ENCODE measurements at regions not wholly inside any gene's neighbourhood (a gene's known extent, or its start where the extent isn't known, plus 50 kb on each side); places are given as distances from the start of the nearest gene placed in this dataset.

GRCh38 chr13:106182404-106182803, 353.1 kb downstream of the EFNB2 start:
- no peak for DNase-seq
- TF ChIP-seq POLR2A (IDR thresholded peaks at IDR 0.05) (no peak), CTCF (IDR thresholded peaks at IDR 0.05) (no peak)
- no peaks in the 10 kb centered on the region for H3K27me3 ChIP-seq
- H3K36me3 ChIP-seq: no peaks in the 10 kb centered on the region
- WGBS, 2 donors: 73% methylated on average over 6 of the region's 6 CpGs
- no peak overlapping the region for H3K27ac ChIP-seq
- no peaks in the 10 kb centered on the region for H3K4me1 ChIP-seq
- no peak overlapping the region for H3K4me3 ChIP-seq (replicated peaks in 1 of 3)
- no peaks in the 10 kb centered on the region for H3K9me3 ChIP-seq
- intact Hi-C loops (cut with DNase I): no loop called here

GRCh38 chr13:106178816-106179215, 356.6 kb downstream of the EFNB2 start:
- Histone ChIP-seq H3K27ac (no peak overlapping the region), H3K9me3 (no peaks in the 10 kb centered on the region), H3K4me1 (no peaks in the 10 kb centered on the region), H3K36me3 (no peaks in the 10 kb centered on the region), H3K4me3 (replicated peaks in 1 of 3) (no peak overlapping the region), H3K27me3 (no peaks in the 10 kb centered on the region)
- WGBS, 2 donors: 73 to 96% methylated on average over 3 of the region's 3 CpGs
- DNase-seq: no peak
- no peak for TF ChIP-seq CTCF (IDR thresholded peaks at IDR 0.05)
- no peak for TF ChIP-seq POLR2A (IDR thresholded peaks at IDR 0.05)
- intact Hi-C loops (cut with DNase I): no loop called here

- WGBS, 2 donors: 77 to 92% methylated on average over 5 of the region's 5 CpGs
- Histone ChIP-seq H3K36me3 (no peaks in the 10 kb centered on the region), H3K4me1 (peaks cover 0 to 5% of the 10 kb centered on the region in 2 donors), H3K9me3 (no peaks in the 10 kb centered on the region), H3K27ac (no peak overlapping the region), H3K27me3 (no peaks in the 10 kb centered on the region), H3K4me3 (replicated peaks in 1 of 3) (no peak overlapping the region)
- no peak for TF ChIP-seq CTCF (IDR thresholded peaks at IDR 0.05)
- TF ChIP-seq POLR2A (IDR thresholded peaks at IDR 0.05): no peak
- no peak for DNase-seq
- intact Hi-C loops (cut with DNase I): no loop called here
These were observed 358.3 kb downstream of the EFNB2 start for GRCh38 chr13:106177146-106177545.

GRCh38 chr13:106176117-106176516, 359.3 kb downstream of the EFNB2 start:
- no peak overlapping the region for H3K4me3 ChIP-seq (replicated peaks in 1 of 3)
- peaks cover 4 to 5% of the 10 kb centered on the region in 2 donors for H3K4me1 ChIP-seq
- WGBS, 2 donors: 80% methylated on average over 4 of the region's 4 CpGs
- no peak for TF ChIP-seq POLR2A (IDR thresholded peaks at IDR 0.05)
- no peaks in the 10 kb centered on the region for H3K27me3 ChIP-seq
- intact Hi-C loops (cut with DNase I): no loop called here
- DNase-seq: no peak
- no peaks in the 10 kb centered on the region for H3K36me3 ChIP-seq
- no peaks in the 10 kb centered on the region for H3K9me3 ChIP-seq
- no peak overlapping the region for H3K27ac ChIP-seq

GRCh38 chr13:106173891-106174610, 361.4 kb downstream of the EFNB2 start:
- DNase-seq: no peak
- TF ChIP-seq POLR2A (IDR thresholded peaks at IDR 0.05) (no peak), CTCF (IDR thresholded peaks at IDR 0.05) (no peak)

More at GRCh38 chr13:106173891-106174610, 361.4 kb downstream of the EFNB2 start:
- WGBS, 2 donors: 46 to 63% methylated on average over 7 of the region's 7 CpGs
- intact Hi-C loops (cut with DNase I): no loop called here
- peaks cover 4 to 5% of the 10 kb centered on the region in 2 donors for H3K4me1 ChIP-seq
- no peaks in the 10 kb centered on the region for H3K9me3 ChIP-seq
- no peaks in the 10 kb centered on the region for H3K27me3 ChIP-seq
- no peak overlapping the region for H3K4me3 ChIP-seq (replicated peaks in 1 of 3)
- H3K27ac ChIP-seq: no peak overlapping the region
- no peaks in the 10 kb centered on the region for H3K36me3 ChIP-seq

All from thyroid gland (tissue), 4 donors.